ENCODE measurements at regions not wholly inside any gene's neighbourhood (a gene's known extent, or its start where the extent isn't known, plus 50 kb on each side); places are given as distances from the start of the nearest gene placed in this dataset.
A peak's percentile ranks its signal among the peaks of the same experiment; 100 is the strongest.

- intact Hi-C loops (cut with micrococcal nuclease), result no loop called here
- H3K4me1 Mint-ChIP-seq (ENCODE audit: low read depth), result no peaks in the 10 kb centered on the region
- H3K27me3 Mint-ChIP-seq (ENCODE audit: low read depth), result no peaks in the 10 kb centered on the region
- H3K4me3 Mint-ChIP-seq (ENCODE audit: low read depth), result no peak overlapping the region
- peaks cover 7% of the 10 kb centered on the region for H3K9me3 Mint-ChIP-seq
- no peaks in the 10 kb centered on the region for H3K36me3 Mint-ChIP-seq (ENCODE audit: low read depth)
- no peak overlapping the region for H3K27ac Mint-ChIP-seq
- no peak for DNase-seq (ENCODE audit: low spot score)
Observed at GRCh38 chr20:60201198-60201835, 243.1 kb downstream of the CDH26 start.

GRCh38 chr20:60202046-60202445, 243.8 kb downstream of the CDH26 start:
- intact Hi-C loops (cut with micrococcal nuclease), result no loop called here
- H3K9me3 Mint-ChIP-seq, result peaks cover 7% of the 10 kb centered on the region
- no peak overlapping the region for H3K27ac Mint-ChIP-seq
- no peak for DNase-seq (ENCODE audit: low spot score)
- H3K4me1 Mint-ChIP-seq (ENCODE audit: low read depth), result no peaks in the 10 kb centered on the region
- no peak overlapping the region for H3K4me3 Mint-ChIP-seq (ENCODE audit: low read depth)
- H3K27me3 Mint-ChIP-seq (ENCODE audit: low read depth), result no peaks in the 10 kb centered on the region
- no peaks in the 10 kb centered on the region for H3K36me3 Mint-ChIP-seq (ENCODE audit: low read depth)

GRCh38 chr20:60203451-60203850, 245.2 kb downstream of the CDH26 start:
- H3K27ac Mint-ChIP-seq, result no peak overlapping the region
- no peak for DNase-seq (ENCODE audit: low spot score)
- no peaks in the 10 kb centered on the region for H3K4me1 Mint-ChIP-seq (ENCODE audit: low read depth)
- H3K4me3 Mint-ChIP-seq (ENCODE audit: low read depth), result no peak overlapping the region
- H3K36me3 Mint-ChIP-seq (ENCODE audit: low read depth), result no peaks in the 10 kb centered on the region
- no peaks in the 10 kb centered on the region for H3K27me3 Mint-ChIP-seq (ENCODE audit: low read depth)
- H3K9me3 Mint-ChIP-seq, result peaks cover 3% of the 10 kb centered on the region
- intact Hi-C loops (cut with micrococcal nuclease), result no loop called here

GRCh38 chr20:60204601-60205000, 246.4 kb downstream of the CDH26 start:
- Mint-ChIP-seq H3K36me3 (ENCODE audit: low read depth) (no peaks in the 10 kb centered on the region), H3K27ac (no peak overlapping the region), H3K4me3 (ENCODE audit: low read depth) (no peak overlapping the region), H3K9me3 (no peaks in the 10 kb centered on the region), H3K27me3 (ENCODE audit: low read depth) (no peaks in the 10 kb centered on the region), H3K4me1 (ENCODE audit: low read depth) (no peaks in the 10 kb centered on the region)
- intact Hi-C loops (cut with micrococcal nuclease), result no loop called here
- no peak for DNase-seq (ENCODE audit: low spot score)

DNA sequence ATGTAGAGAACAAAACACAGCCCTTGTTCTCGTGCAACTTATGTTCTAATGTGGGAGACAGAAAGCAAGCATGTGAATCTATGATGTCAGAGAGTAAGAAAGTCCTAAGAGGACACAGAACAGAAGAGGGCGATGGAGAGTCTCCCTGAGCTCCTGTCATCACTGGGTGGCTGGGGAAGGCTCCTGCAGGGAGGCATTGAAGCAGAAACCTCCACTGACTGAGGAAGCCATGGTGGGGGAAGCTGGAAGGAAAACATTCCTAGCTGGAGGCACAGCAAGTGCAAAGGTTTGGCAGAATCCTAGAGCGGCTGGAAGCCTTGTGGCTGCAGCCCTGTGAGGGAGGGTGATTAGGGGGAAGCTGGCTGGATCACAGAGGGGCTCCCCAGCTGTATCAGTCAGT, 248.0 kb downstream of the CDH26 start:
- no peaks in the 10 kb centered on the region for H3K4me1 Mint-ChIP-seq (ENCODE audit: low read depth)
- intact Hi-C loops (cut with micrococcal nuclease), result no loop called here
- H3K27ac Mint-ChIP-seq, result no peak overlapping the region
- H3K9me3 Mint-ChIP-seq, result no peaks in the 10 kb centered on the region
- no peaks in the 10 kb centered on the region for H3K27me3 Mint-ChIP-seq (ENCODE audit: low read depth)
- no peak for DNase-seq (ENCODE audit: low spot score)
- H3K36me3 Mint-ChIP-seq (ENCODE audit: low read depth), result no peaks in the 10 kb centered on the region
- H3K4me3 Mint-ChIP-seq (ENCODE audit: low read depth), result no peak overlapping the region

GRCh38 chr20:60209048-60209447, 250.8 kb downstream of the CDH26 start:
- Mint-ChIP-seq H3K9me3 (no peaks in the 10 kb centered on the region), H3K4me3 (ENCODE audit: low read depth) (no peak overlapping the region), H3K27ac (no peak overlapping the region), H3K4me1 (ENCODE audit: low read depth) (no peaks in the 10 kb centered on the region), H3K27me3 (ENCODE audit: low read depth) (no peaks in the 10 kb centered on the region), H3K36me3 (ENCODE audit: low read depth) (no peaks in the 10 kb centered on the region)
- no peak for DNase-seq (ENCODE audit: low spot score)
- intact Hi-C loops (cut with micrococcal nuclease), result no loop called here

DNA sequence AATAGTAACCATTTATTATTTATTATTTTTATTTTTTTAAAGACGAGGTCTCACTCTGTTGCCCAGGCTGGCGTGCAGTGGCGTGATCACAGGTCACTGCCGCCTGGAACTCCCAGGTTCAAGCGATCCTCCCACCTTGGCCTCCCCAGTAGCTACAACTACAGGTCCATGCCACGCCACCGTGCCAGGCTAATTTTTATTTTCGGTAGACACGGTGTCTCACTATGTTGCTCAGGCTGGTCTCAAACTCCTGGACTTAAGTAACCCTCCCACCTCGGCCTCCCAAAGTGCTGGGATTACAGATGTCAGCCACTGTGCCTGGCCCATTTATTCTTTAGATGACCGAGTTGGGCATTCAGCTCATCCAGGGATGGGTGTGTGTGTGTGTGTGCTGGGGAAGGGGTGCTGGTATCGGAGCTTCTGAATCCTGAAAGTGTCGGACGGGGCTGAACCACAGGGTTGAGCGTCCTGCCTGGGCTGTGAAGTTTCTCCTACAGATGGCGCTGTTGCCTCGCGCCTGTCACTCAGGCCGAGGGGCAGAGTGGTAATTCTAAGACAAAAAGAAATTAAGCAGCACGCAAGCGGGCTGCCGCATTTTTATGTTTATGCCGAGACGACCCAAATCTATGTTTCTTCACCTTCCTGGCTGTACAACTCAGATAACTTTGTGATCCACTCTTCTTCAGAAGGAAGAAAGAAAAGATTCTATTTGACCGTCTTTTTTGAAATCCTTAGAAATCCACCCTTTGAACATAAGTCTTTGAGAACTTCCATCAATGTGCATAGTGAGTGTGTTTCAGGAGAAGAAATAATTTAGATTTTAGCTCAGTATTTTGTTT, 252.8 kb downstream of the CDH26 start:
- Mint-ChIP-seq H3K9me3 (no peaks in the 10 kb centered on the region), H3K27me3 (ENCODE audit: low read depth) (no peaks in the 10 kb centered on the region), H3K4me1 (ENCODE audit: low read depth) (no peaks in the 10 kb centered on the region), H3K4me3 (ENCODE audit: low read depth) (no peak overlapping the region), H3K27ac (no peak overlapping the region), H3K36me3 (ENCODE audit: low read depth) (no peaks in the 10 kb centered on the region)
- peak; percentile 34 for DNase-seq (ENCODE audit: low spot score)
- intact Hi-C loops (cut with micrococcal nuclease), result loop anchor here (2.0 kb wide), 1 partner anchor 52 kb away; no protein-coding TSS in a partner anchor

- Mint-ChIP-seq H3K4me3 (ENCODE audit: low read depth) (no peak overlapping the region), H3K4me1 (ENCODE audit: low read depth) (no peaks in the 10 kb centered on the region), H3K9me3 (no peaks in the 10 kb centered on the region), H3K27ac (no peak overlapping the region), H3K36me3 (ENCODE audit: low read depth) (no peaks in the 10 kb centered on the region), H3K27me3 (ENCODE audit: low read depth) (no peaks in the 10 kb centered on the region)
- DNase-seq (ENCODE audit: low spot score), result no peak
- intact Hi-C loops (cut with micrococcal nuclease), result loop anchor here (2.0 kb wide), 1 partner anchor 51 kb away; no protein-coding TSS in a partner anchor
Observed at GRCh38 chr20:60211618-60212463, 253.6 kb downstream of the CDH26 start.

DNA sequence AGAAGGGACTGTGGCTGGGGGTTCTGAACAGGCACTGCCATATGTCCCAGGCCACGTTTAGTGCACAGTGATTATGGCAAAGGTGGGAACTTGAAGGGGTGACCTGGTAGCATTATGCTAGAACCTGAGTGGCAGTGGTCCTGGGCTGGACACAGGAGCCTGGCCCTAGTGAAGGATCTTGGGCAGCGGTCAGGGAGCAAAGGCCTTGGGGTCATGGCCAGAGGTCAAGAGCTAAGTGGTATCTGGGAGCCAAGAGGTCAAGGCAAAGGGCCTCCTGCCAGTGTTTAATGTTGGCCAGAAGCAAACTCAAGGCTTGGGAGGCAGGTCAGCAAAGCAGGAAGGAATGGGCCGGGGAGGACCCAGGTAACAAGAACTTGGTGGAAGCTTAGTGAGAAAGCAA, 254.5 kb downstream of the CDH26 start:
- Mint-ChIP-seq H3K27me3 (ENCODE audit: low read depth) (no peaks in the 10 kb centered on the region), H3K9me3 (no peaks in the 10 kb centered on the region), H3K4me3 (ENCODE audit: low read depth) (no peak overlapping the region), H3K4me1 (ENCODE audit: low read depth) (no peaks in the 10 kb centered on the region), H3K36me3 (ENCODE audit: low read depth) (no peaks in the 10 kb centered on the region), H3K27ac (no peak overlapping the region)
- DNase-seq (ENCODE audit: low spot score), result no peak
- intact Hi-C loops (cut with micrococcal nuclease), result no loop called here

DNA sequence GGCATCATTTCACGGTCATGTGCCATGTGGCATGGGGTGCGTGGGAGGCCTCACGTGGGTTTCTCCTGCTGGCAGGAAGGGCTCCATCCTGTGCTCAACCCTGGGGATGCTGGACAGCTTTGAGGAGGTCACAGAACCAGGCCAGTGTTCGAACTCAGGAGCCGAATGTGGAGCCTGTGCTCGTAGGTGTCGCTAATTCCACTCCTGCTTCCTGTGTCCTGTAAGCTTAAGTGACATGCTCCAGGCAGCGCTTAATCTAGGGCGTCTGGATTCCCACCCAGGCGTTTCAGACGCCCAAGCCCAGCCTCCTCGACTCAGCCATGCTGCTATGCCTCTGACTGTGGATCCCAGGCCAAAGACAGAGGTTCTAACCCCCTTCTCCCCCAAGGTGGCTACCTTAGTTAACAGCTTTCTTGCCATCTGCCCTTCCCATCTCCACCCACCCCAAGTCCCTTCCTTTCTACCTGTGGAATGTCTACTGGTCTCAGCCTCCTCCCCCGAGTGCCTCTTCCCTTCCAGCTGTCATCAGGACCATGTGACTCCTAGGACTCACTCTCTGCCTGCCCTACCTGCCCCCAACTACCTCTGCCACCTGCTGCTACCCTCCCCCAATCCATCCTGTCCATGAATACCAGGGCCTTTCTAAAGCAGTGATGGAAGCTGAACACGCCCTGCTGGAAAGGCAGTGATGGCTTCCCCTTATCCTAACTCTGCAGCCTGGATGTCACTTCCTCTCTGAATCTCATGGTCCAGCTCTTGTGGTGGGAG, 255.1 kb downstream of the CDH26 start:
- Mint-ChIP-seq H3K4me3 (ENCODE audit: low read depth) (no peak overlapping the region), H3K27me3 (ENCODE audit: low read depth) (no peaks in the 10 kb centered on the region), H3K9me3 (no peaks in the 10 kb centered on the region), H3K27ac (no peak overlapping the region), H3K4me1 (ENCODE audit: low read depth) (no peaks in the 10 kb centered on the region), H3K36me3 (ENCODE audit: low read depth) (no peaks in the 10 kb centered on the region)
- intact Hi-C loops (cut with micrococcal nuclease), result no loop called here
- DNase-seq (ENCODE audit: low spot score), result no peak

GRCh38 chr20:60214901-60215815, 256.9 kb downstream of the CDH26 start:
- H3K27ac Mint-ChIP-seq, result no peak overlapping the region
- no peaks in the 10 kb centered on the region for H3K4me1 Mint-ChIP-seq (ENCODE audit: low read depth)
- H3K27me3 Mint-ChIP-seq (ENCODE audit: low read depth), result no peaks in the 10 kb centered on the region
- no peaks in the 10 kb centered on the region for H3K36me3 Mint-ChIP-seq (ENCODE audit: low read depth)
- DNase-seq (ENCODE audit: low spot score), result no peak
- intact Hi-C loops (cut with micrococcal nuclease), result no loop called here
- no peaks in the 10 kb centered on the region for H3K9me3 Mint-ChIP-seq
- H3K4me3 Mint-ChIP-seq (ENCODE audit: low read depth), result no peak overlapping the region
